NCI-H1092 (cell line): ENCODE measurements at regions not wholly inside any gene's neighbourhood (a gene's known extent, or its start where the extent isn't known, plus 50 kb on each side); places are given as distances from the start of the nearest gene placed in this dataset.
"Not testable (repeated sequence)": the region's sequence is repeated elsewhere in the genome, so short reads cannot be mapped to it uniquely, and the experiment has no call there.

Experiments used
- DNase-seq: peaks from one replicate; lab custom pipeline; 2025; lab: John Stamatoyannopoulos, UW

DNA sequence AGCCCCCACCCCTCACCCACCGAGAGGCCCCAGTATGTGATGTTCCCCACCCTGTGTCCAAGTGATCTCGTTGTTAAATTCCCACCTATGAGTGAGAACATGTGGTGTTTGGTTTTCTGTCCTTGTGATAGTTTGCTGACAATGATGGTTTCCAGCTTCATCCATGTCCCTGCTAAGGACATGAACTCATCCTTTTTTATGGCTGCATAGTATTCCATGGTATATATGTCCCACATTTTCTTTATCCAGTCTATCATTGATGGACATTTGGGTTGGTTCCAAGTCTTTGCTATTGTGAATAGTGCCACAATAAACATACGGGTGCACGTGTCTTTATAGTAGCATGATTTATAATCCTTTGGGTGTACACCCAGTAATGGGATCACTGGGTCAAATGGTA is 79.2 kb downstream of the PXDC1 start:
- not testable (repeated sequence) for DNase-seq

DNA sequence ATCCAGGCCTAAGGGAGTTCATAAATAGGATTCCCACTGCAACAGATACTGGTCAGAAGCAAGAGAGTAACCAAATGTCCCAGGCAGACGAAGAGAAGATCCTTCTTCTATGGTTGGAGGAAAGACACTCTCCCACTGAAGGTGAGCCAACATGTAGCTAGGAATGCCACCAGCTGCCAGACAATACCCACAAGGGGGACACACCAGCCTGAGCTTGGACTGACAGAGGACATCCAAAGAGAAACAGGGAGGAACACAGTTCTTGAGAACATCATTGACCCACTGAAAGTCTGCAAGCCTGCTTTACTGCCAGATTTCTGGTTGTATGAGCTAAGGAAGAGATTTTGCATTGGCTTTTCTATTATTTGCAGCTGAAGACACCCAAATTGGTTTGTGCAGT is 80.1 kb downstream of the PXDC1 start:
- DNase-seq: no peak

DNA sequence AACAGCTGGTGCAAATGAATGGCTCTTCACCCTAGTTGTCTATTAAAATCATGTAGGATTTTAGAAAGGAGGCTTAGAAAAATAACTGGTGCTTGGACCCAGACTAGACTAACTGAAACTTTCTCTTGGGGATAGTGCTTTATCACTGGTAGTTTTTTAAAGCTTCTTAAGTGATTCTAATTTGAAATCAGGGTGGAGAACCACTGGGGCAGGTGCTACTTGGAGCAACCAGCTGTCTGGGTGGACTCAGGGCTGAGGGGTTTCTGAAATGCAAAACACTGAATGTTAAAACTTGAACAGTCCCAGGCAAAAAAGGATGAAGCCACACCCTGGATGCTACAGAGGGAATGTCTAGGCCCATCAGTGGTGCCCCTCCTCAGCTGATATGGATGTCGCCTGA is 81.2 kb downstream of the PXDC1 start:
- DNase-seq: no peak

DNA sequence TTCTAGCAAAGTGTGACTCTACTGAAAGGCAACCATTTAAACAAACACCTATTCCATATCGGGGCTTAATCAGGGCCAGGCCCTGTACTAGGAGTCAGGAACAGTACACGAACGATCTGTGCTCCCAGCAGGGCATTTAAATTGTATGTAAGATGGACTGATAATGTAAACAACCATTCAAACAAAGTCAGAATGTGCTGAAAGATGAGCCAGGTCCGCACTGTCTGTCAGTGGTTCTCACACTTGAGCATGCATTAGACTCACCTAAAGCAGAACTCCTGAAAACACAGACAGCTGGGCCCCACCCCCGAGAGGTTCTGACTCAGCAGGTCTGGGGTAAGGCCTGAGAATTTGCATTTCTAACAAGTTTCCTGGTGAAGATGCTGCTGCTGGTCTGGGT is 81.6 kb downstream of the PXDC1 start:
- DNase-seq: no peak

DNA sequence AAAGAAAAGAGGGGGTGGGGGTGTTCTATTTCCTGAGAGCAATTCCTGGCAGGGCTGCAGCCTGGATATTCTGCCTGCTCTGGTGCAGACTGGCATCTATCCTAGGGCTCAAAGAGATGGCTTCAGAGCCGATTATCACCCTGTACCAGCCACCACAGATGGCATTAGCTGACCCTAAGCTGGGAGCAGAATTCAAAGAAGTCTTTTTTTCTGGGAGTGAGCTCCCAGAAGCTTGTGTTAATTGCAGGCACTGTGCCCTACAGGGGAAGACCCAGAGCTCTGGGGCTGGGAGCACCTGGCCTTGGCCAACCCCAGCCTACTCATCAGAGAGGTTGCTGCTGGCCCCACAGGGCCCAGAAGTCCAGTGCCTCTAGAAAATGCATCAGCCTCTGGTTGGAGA is 85.9 kb downstream of the PXDC1 start:
- no peak for DNase-seq

DNA sequence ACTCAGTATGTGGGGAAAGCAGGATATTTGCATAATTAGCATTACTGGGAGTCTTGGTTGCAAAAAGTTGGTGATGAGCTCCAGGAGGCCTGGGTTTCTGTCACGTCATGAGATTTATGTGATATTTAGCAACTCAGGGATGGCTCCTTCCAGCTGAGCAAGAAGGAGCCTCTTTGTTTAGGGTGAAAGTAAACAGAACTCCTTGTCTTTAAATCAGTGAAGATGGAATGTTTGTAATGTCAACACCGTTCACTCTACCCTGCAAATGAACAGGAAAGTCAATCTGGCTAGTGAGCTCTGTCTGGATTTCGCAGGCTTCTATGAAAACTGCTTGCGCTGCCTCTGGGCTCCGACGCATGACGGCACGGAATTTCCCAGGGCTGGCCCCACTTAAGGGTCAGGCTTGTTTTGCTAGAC is 86.9 kb downstream of the PXDC1 start:
- no peak for DNase-seq

DNA sequence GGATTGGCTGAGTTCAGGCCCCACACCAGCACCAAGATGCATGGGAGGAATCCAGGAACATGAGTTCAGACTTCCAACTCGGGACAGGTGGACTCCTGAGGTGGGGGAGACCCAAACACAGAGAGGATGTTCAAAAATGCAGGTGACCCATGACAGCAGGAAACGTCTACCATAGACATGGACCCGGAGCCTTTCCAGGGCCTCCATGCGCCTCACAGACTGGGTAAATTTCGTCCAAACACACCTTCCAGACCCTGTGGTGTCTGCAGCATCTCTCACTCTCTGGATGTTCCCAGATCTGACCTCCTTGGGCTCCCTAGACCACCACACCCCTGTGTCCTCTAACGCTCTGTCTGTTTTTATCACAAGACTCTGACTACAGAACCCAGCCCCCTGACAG is 87.7 kb downstream of the PXDC1 start:
- DNase-seq: no peak

DNA sequence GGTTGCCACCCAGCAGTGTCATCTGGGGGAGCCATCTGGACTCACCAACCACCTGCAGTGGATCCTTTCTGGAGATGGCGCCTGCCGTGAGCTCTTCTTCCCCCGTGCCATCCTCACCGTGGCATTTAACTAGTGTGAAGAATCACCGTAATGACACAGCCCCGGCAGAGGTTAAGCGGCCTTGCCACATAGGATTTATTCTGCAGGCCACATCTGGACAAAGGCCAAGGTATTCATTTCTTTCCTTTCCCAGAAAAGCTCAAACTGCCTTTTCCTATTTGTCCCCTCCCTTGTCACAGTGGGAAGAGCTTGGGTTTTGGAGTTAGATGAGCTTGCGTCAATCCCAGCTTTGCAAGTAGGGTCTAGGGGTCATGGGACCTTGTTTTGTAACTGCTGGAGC is 88.4 kb downstream of the PXDC1 start:
- no peak for DNase-seq

DNA sequence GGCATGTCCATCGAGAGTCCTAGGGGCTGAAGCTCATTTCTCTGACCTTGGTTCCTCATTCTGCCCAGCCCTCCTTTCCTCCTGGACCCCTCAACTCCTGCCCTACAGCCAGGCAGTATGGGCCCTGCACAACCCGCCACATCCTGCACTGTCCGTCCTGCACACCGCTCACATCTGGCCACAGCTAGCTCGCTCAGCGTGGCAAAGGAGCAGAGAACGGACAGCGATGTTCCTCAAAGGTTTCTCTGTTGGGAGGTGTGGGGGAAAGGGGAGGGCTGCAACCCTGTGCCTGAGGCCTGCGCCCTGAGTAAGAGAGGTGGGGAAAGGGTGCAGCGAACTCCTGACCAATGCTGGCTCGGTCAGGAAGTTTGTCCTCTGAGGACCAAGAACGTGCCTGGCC is 90.1 kb downstream of the PXDC1 start:
- no peak for DNase-seq

DNA sequence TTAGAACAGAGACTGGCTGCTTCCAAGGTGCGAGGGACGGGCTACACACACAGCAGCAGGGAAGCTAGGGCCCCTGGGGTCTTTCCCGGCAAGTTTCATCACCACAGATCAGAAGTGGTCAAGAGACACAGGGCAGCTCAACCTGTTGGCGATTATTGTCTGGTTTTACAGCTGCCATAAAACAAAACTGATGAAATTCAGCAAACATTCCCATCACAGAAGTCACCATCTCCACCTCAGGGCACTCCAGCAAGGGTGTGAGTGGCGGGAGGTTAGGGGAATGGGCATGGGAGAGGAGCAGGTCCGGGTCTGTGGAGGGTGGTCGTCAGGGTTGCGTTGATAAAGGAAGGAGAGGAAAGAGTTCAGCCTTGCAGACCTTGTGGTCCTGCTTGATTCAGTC is 91.0 kb downstream of the PXDC1 start:
- DNase-seq: no peak

DNA sequence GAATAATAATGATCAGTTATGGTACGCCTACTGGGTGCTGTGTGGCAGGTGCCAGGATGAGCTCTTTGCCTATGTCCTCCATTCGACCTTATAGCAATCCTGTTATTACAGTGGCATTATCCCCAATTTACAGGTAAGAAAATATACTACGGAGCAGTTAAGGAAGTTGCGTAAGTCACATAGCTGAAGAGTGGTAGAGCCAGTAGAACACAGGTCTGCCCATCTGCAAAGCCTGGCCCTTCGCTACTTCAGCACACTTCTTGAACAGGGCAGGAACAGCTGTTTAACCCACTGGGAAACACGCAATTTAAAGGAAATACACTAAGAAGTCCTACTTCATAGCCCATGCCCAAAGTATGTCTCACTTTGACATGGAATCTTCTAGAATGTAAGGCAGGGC is 91.8 kb downstream of the PXDC1 start:
- DNase-seq: no peak

DNA sequence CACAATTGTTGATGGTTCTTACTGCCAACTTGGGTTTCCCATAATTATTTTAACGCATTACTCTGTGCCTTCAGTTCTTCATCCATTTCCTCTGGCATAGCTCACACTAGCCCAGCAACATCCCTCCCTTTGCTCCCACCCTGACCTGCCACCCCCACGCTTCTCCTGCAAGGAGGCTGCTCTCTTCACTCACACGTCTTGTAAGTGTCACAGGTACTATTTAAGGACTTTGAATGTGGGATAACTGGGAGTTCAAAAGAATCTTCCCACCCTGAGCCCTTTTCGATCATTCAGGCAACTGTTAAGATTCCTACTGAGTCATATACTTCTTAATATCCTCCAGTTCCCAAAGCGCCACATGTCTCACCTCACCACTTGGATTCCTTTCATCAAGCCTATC is 95.4 kb downstream of the PXDC1 start:
- DNase-seq: no peak

DNA sequence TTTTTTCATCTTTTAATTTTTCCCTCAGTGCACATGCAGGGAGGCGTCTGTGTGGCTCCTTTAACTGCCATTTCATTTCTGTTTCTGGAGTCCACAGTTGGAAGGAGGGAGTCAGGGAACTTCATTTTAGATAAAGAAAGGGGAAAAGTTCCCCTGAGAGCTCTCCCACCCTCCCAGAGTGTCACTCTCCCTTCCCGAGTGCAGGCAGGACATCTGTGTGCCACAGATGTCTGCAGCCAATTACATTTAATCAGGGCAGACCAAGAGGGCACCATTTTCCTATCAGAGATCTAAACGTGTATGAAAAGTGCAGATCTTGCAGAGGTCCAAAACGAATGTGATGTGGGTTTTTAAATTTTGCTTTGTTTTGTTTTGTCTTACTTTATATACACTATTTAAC is 96.6 kb downstream of the PXDC1 start:
- no peak for DNase-seq

DNA sequence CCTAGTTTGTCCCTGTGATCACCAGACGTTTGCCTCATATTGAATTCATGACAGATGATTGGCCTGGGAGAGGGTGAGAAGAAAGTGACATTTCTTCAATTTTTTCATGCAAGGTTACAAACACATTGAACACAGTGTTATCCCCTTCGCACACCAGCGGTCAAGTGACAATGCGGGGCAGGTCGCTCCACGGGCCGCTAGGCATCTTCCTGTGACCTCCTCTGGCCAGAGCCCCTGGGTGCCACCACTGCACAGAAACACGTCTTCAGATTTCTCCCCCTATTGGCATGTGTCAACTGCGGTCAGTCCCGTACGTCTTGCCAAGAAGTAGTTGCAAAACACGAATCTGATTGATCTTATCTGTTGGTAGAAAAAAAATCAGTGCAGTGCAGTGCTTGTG is 97.1 kb downstream of the PXDC1 start:
- DNase-seq: no peak

DNA sequence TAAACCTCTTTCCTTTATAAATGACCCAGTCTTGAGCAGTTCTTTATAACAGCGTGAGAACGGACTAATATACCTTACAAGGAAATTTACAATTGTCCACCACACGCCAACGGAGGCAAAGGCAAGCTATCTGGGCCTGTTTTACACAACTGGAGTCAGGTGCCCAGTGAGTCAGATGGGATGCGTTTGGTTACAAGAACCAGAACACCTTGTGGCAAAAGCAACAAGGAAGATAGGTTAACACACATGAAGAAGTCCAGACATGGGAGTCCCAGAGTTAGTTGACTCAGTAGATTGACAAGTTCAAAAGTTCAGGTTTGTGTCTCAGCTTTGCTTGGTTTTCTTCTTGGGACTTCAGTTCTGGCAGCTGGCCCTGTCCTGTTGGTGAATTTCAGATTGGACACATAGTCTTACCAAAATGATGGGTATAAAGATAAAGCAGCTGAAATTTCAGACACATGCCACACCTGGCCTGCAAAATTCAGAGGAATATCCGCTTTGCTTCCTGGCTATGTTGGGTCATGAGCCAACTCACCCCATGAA is 97.9 kb downstream of the PXDC1 start:
- DNase-seq: no peak

DNA sequence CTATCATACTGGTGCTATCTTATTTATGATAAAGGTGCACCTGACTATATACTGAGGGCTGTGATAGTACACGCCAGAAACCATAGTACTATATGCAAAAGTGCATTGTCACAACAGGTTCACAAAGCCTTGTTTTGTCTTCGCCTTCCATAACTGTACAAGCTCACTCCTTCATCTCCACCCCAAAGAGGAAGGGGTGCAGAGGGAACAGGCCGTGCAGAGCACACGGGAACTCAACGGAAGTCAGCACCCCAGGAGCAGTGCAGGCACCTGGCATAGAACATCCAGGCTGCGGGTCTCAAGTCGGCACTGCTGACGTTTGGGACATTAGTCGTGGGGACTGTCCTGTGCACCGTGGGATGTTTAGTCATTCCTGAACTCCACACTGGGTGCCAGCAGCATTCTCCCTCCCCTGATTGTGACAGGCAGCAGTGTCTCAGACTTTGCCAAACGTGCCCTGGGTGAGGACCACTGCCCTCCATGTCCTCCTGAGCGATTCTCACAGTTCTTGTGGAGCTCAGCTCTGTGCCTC is 99.7 kb downstream of the PXDC1 start:
- no peak for DNase-seq

DNA sequence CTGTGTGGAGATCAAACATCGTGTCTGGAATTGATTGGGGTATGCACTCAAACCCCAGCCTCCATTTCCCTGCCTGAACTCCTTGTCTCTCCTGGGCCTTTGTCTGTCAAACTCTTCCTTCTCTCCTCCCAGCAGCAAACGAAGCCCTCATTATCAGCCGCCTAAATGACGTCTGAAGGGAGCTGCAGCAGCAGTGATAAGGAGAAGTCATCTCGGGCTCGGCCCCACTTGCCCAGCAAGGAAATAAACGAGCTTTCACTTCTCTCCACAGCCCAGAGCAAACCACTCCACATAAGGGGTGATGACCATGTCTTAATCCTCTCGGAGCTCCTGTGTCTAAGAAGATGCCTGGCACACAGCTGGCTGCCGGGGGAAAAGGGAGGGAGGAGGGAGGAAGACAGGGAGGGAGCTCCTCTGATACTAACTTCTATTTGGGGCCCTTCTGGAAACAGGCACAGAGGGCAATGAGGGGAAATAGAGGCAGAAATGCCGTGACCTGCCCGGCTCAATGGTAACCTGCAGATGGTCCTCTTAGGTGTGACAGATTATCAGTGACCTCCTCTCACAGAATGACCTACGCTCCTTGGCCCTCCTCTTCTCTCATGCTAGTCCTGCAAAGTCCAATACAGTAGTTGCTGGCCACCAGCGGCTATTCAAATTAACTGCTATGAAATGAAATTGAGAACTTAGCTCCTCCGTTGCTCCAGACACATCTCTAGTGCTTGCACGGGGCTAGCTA is 100.4 kb downstream of the PXDC1 start:
- no peak for DNase-seq

DNA sequence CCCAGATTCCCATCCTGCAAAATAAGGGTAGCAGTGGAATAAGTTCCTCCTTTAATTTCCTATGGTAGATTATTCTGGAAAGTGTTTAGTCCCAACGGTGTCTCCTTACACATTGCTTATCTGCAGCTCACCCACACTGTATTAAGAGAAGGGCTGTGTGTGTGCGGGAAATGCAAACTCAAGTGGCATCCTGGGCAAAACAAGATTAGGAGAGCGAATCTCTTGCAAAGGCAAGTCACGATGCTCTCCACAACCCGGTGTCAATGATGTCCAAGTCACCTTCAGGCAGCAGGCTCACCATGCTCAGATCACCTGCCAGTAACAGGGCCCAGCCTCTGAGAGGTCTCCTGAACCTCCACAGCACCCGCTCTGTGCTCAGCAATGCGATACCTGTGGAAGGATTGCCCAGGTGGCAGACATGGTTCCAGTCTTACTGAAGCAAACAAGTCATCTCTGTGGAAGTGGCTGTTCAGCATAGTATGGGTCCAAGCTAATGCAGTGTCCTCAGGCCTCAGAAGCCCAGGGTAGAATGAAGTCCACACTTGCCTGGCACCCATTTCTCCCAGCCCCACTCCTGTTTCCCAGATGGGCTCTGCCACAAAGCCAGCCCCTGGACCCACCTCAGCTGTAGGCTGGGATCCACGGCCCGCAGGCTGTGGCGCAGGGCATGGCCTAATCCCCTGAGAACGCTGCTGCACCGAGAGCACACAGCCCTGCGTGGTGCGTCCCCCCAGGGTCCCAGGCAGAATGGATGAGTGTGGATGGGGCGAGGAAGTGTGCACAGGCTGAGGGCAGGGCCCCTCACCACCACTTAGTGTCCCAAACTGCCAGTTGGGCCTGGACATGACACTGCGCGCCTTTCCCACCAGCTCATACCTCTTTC is 101.2 kb downstream of the PXDC1 start:
- DNase-seq: no peak

DNA sequence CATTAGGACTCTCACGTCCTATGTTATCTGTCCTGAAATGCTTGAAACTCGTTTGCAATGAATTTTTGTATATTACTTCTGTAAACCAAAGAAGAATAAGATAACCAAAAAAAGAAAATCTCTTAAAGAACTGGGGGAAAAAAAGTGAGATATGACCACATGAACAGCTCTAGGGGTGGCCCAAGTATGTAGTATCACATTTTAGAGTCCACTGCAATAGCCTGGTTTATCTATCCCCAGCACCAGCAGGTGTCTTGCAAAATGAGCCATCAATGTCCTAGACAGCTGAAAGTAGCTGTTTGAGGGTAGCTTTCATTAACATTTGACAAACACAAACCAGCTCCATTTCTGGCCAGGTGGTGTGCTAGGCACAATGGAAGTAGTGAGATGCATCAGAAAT is 102.8 kb downstream of the PXDC1 start:
- DNase-seq: no peak

DNA sequence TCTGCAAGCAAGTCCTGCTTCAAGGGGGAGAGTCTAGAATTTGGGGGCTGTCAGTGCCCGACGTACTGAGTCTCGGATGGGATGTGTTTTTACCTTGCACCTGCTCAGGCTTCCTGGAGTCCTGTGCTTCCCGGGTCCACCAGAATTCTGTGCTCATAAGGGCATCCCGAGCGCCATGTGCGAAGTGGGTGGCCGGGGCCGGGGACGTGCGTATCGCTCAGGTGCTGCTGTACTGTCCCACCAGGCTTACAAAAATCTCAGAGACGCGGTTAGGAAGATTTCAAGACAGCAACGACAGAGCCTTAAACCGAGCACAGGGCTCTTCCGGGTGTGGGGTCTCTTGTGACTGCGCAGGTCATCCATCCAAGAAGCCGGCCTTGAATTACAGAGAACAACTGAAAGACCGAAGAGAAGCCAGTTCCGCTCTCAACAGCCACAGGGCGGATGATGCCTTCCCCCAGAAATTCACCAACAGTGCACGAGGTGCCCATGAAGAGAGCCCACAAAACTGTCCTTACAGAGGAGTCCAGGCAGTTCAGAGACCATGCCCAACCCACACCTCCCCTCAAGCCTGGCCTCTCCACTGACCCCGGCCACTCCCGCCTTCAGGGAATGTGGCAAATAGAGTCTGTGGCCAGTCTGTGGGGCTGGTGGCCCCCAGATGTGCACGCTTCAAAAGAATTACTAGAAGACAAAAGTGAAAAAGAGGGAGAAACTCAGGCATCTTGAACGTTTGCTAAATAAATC is 104.7 kb downstream of the PXDC1 start:
- DNase-seq: no peak

DNA sequence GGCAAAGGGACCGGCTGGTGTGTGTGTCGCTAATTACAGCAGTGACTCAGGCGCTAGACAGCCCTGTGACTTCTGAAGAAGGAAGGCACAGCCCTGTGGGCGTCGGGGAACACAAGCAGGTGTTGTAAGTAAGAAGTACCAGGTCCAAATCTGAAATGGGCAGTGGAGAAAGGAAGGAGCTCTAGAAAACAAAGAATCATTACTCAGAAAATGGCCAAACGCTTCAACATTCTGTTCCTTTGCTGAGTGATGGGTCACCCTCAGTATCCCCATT is 106.8 kb downstream of the PXDC1 start:
- DNase-seq: no peak

DNA sequence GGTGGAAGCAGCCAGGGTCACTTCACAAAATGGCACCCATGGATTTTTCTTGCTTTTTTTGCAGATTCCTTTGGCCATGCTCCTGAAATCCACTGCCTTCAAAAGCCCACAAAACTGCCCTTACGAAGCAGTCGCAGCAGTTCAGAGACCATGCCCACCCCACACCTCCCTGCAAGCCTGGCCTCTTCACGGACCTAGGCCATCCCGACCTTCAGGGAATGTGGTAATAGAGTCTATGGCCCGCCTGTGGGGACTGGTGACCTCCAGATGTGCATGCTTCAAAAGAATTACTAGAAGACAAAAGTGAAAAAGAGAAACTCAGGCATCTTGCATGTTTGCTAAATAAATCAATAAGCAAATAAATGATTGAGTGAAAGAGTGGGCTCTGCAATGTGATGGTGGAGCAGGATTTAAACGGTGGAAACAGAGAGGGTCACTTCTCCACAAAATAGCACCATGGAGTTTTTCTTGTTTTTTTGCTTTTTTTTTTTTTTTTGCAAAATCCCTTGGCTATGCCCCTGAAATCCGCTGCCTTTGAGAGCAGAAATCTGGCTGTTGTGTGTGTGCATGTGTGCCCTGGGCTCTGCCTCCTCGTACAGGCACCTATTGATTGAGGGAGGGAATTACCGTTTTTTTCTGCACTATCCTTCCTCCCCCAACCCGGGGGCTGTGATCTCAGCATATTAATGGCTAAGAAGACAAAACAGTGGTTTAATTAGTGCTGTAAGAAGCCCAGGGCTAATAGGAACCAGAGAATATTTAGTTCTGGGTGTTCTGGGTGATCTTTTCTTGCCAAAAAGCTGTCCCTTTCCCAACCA is 107.4 kb downstream of the PXDC1 start:
- DNase-seq: no peak
